DOHH2 (cell line): ENCODE measurements at regions not wholly inside any gene's neighbourhood (a gene's known extent, or its start where the extent isn't known, plus 50 kb on each side); places are given as distances from the start of the nearest gene placed in this dataset.
"Not testable (repeated sequence)": the region's sequence is repeated elsewhere in the genome, so short reads cannot be mapped to it uniquely, and the experiment has no call there.

ENCODE experiments used
- H3F3A ChIP-seq: fragments of 200-600 bp; sonication (generic), shearing (Covaris generic); 2 replicates; pipeline ENCODE4 v1.6.0; 2016; ENCODE audit warnings: antibody characterized with exemption, mild to moderate bottlenecking; ENCODE audit not compliant: control insufficient read depth, insufficient read depth
- H3K27ac ChIP-seq: fragments of 200-600 bp; sonication (generic); 2 replicates; pipeline ENCODE4 v1.5.1; 2014; ENCODE audit warnings: low read depth, mild to moderate bottlenecking, low read length, moderate library complexity
- H3K27me3 ChIP-seq: fragments of 200-600 bp; sonication (generic); 2 replicates; pipeline ENCODE4 v1.6.1; 2014; ENCODE audit warnings: mild to moderate bottlenecking, low read length, mixed read lengths; ENCODE audit not compliant: control insufficient read depth
- H3K36me3 ChIP-seq: fragments of 200-600 bp; sonication (generic); 2 replicates; pipeline ENCODE4 v1.6.1; 2014; ENCODE audit warnings: mild to moderate bottlenecking, low read length, moderate library complexity, mixed read lengths; ENCODE audit not compliant: control insufficient read depth
- H3K4me1 ChIP-seq: fragments of 200-600 bp; sonication (generic); 2 replicates; pipeline ENCODE4 v1.6.1; 2014; ENCODE audit warnings: mild to moderate bottlenecking, low read length, mixed read lengths; ENCODE audit not compliant: control insufficient read depth
- H3K4me2 ChIP-seq: fragments of 200-600 bp; sonication (generic); 2 replicates; pipeline ENCODE4 v1.6.0; 2014; ENCODE audit warnings: mild to moderate bottlenecking, low read length, moderate library complexity
- H3K4me3 ChIP-seq: fragments of 200-600 bp; sonication (generic); 2 replicates; pipeline ENCODE4 v1.5.1; 2014; ENCODE audit warnings: mild to moderate bottlenecking, low read length, mixed read lengths
- H3K79me2 ChIP-seq: fragments of 200-600 bp; sonication (generic); 2 replicates; pipeline ENCODE4 v1.6.1; 2014; ENCODE audit warnings: mild to moderate bottlenecking, low read length, mixed read lengths; ENCODE audit not compliant: control insufficient read depth
- H3K9me2 ChIP-seq: fragments of 200-600 bp; sonication (generic); replicated peaks from 2 replicates; pipeline ENCODE4 v1.6.1; 2014; ENCODE audit warnings: mild to moderate bottlenecking, low read length, mixed read lengths; ENCODE audit not compliant: control insufficient read depth
- H3K9me3 ChIP-seq: fragments of 200-600 bp; sonication (generic); 2 replicates; pipeline ENCODE4 v1.6.1; 2014; ENCODE audit warnings: antibody characterized with exemption, low read length, mixed read lengths; ENCODE audit not compliant: control insufficient read depth, insufficient read depth
- H4K20me1 ChIP-seq: fragments of 200-600 bp; sonication (generic); 2 replicates; pipeline ENCODE4 v1.6.0; 2014; ENCODE audit warnings: low read depth, mild to moderate bottlenecking, antibody characterized with exemption, low read length, moderate library complexity; ENCODE audit not compliant: control insufficient read depth, insufficient read depth
- EZH2phosphoT487 ChIP-seq: fragments of 200-600 bp; sonication (generic); IDR thresholded peaks from 2 replicates; pipeline ENCODE4 v1.6.1; 2017; ENCODE audit warnings: borderline replicate concordance, mild to moderate bottlenecking, antibody characterized with exemption, low read length, moderate library complexity, mixed read lengths
- TF ChIP-seq, protein P1 (sequence below): fragments of 200-600 bp; sonication (generic); IDR thresholded peaks from one replicate; pipeline ENCODE4 v1.5.1; 2014; ENCODE audit warnings: antibody characterized with exemption, mild to moderate bottlenecking, low read depth, low read length; ENCODE audit not compliant: poor library complexity, severe bottlenecking

DNA sequence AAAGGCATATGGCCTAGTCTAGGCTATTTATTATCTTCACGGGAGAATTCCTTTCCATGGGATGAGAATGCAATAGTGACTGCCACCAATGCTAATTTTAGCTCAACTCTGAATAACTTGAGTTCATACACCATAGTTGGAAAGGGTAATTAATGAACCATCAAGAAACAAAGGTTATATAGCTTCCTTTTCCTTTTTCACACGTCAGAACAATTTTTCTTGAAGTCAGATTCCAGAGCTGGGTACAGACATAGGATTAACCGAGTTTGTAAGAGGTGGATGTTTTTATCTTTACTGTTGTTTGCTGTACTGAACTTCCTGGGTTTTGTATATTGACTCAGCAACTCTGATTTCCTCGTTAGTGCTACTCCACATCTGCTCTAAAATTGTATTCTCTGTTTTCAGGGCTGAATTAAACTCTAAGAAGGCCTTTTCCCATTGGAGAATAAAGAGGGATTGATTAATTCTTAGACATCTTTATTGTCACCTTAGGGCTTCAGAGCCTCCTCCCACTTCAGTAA lies 262.0 kb downstream of the NUF2 start:
- no peaks in the 10 kb centered on the region; the same call in 1 of the 2 replicates for H3K4me1 ChIP-seq

DNA sequence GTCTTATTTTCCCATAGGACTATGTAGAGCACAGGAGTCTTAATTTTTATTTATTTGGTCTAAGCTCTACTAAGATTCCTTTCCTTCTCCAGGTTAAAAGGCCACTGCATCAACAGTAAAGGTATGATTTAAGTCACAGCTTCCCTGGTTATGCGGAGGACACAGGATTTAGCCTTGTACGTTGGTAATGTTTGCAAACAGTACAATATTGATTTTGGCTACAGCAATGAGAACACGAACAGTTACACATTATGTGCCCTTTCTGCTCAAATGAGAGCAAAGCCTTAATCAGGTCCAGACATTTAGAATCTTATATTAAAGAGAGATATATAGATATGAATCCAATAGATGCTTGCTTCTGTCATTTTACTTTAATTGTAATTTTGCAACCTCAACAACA lies 264.0 kb downstream of the NUF2 start:
- H3K4me1 ChIP-seq, result no peaks in the 10 kb centered on the region; the same call in 1 of the 2 replicates
- no peaks in the 10 kb centered on the region for H3K9me3 ChIP-seq
- no peak overlapping the region for H3K27ac ChIP-seq
- no peaks in the 10 kb centered on the region for H3F3A ChIP-seq
- no peak overlapping the region for H3K4me3 ChIP-seq
- no peaks in the 10 kb centered on the region for H3K9me2 ChIP-seq
- H3K36me3 ChIP-seq, result no peaks in the 10 kb centered on the region
- no peaks in the 10 kb centered on the region for H3K27me3 ChIP-seq
- no peaks in the 10 kb centered on the region for H4K20me1 ChIP-seq
- no peak for TF ChIP-seq EZH2phosphoT487
- TF ChIP-seq, protein P1, sequence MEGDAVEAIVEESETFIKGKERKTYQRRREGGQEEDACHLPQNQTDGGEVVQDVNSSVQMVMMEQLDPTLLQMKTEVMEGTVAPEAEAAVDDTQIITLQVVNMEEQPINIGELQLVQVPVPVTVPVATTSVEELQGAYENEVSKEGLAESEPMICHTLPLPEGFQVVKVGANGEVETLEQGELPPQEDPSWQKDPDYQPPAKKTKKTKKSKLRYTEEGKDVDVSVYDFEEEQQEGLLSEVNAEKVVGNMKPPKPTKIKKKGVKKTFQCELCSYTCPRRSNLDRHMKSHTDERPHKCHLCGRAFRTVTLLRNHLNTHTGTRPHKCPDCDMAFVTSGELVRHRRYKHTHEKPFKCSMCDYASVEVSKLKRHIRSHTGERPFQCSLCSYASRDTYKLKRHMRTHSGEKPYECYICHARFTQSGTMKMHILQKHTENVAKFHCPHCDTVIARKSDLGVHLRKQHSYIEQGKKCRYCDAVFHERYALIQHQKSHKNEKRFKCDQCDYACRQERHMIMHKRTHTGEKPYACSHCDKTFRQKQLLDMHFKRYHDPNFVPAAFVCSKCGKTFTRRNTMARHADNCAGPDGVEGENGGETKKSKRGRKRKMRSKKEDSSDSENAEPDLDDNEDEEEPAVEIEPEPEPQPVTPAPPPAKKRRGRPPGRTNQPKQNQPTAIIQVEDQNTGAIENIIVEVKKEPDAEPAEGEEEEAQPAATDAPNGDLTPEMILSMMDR, result no peak
- no peaks in the 10 kb centered on the region for H3K79me2 ChIP-seq
- H3K4me2 ChIP-seq, result no peak overlapping the region

More for the DNA sequence above, 262.0 kb downstream of the NUF2 start:
- Histone ChIP-seq H3K79me2 (no peaks in the 10 kb centered on the region), H3F3A (no peaks in the 10 kb centered on the region), H3K4me3 (no peak overlapping the region), H3K4me2 (no peak overlapping the region), H3K27ac (no peak overlapping the region), H3K36me3 (no peaks in the 10 kb centered on the region), H3K27me3 (no peaks in the 10 kb centered on the region), H4K20me1 (no peaks in the 10 kb centered on the region), H3K9me3 (no peaks in the 10 kb centered on the region), H3K9me2 (no peaks in the 10 kb centered on the region)
- TF ChIP-seq, protein P1, result no peak
- no peak for TF ChIP-seq EZH2phosphoT487

DNA sequence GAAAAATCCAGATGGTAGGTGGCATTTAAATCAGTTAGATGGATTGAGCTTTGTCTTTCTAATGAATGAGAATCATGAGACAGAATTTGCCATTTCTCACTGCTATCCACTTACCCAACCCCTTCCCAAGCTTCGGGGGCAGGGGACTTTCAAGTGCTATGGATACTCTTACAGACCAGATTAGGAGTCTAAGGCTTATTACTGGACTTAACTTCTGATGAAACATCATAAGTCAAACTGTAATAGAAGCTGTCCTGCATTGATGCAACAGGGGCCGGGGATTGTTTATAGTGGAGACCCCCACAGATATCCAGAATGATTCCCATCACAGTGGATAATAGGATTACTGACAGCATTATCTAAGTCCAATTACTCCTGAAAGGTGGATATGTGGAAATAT lies 267.0 kb downstream of the NUF2 start:
- no peak for TF ChIP-seq EZH2phosphoT487
- TF ChIP-seq, protein P1, result no peak
- Histone ChIP-seq H3K36me3 (no peaks in the 10 kb centered on the region), H3K27me3 (no peaks in the 10 kb centered on the region), H3K9me3 (no peaks in the 10 kb centered on the region), H3K4me3 (no peak overlapping the region), H4K20me1 (no peaks in the 10 kb centered on the region), H3F3A (no peaks in the 10 kb centered on the region), H3K4me2 (no peak overlapping the region), H3K9me2 (no peaks in the 10 kb centered on the region), H3K79me2 (no peaks in the 10 kb centered on the region), H3K4me1 (no peaks in the 10 kb centered on the region; the same call in 1 of the 2 replicates), H3K27ac (no peak overlapping the region)

GRCh38 chr1:163589735-163590134 lies 268.0 kb downstream of the NUF2 start:
- H3K4me3 ChIP-seq, result no peak overlapping the region
- H3K79me2 ChIP-seq, result no peaks in the 10 kb centered on the region
- no peaks in the 10 kb centered on the region for H3K9me2 ChIP-seq
- H3K4me2 ChIP-seq, result no peak overlapping the region
- TF ChIP-seq, protein P1, result no peak
- TF ChIP-seq EZH2phosphoT487, result no peak
- no peaks in the 10 kb centered on the region for H3K4me1 ChIP-seq
- H3K9me3 ChIP-seq, result no peaks in the 10 kb centered on the region
- H3K27me3 ChIP-seq, result no peaks in the 10 kb centered on the region
- H3K27ac ChIP-seq, result no peak overlapping the region
- H3F3A ChIP-seq, result no peaks in the 10 kb centered on the region
- no peaks in the 10 kb centered on the region for H3K36me3 ChIP-seq
- no peaks in the 10 kb centered on the region for H4K20me1 ChIP-seq

GRCh38 chr1:163591131-163591530 lies 269.4 kb downstream of the NUF2 start:
- H3K79me2 ChIP-seq, H3K4me1 ChIP-seq, H3K27me3 ChIP-seq, H3K9me2 ChIP-seq, H4K20me1 ChIP-seq, H3K27ac ChIP-seq, H3K9me3 ChIP-seq, H3K4me2 ChIP-seq, H3K4me3 ChIP-seq, H3K36me3 ChIP-seq, H3F3A ChIP-seq: not testable (repeated sequence)
